ENCODE measurements at regions not wholly inside any gene's neighbourhood (a gene's known extent, or its start where the extent isn't known, plus 50 kb on each side); places are given as distances from the start of the nearest gene placed in this dataset.

DNA sequence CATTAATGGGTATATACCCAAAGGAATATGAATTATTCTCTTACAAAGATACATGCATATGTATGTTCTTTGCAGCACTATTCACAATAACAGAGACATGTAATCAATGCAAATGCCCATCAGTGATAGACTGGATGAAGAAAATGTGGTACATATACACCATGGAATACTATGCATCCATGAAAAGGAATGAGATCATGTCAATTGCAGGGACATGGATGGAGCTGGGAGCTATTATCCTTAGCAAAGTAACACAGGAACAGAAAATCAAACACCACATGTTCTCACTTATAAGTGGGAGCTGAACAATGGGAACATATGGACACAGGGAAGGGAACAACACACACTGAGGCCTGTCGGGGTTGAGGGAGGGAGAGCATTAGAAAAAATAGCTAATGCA, 141.1 kb upstream of the HS3ST4 start:
- Histone ChIP-seq H3K9me3 (ENCODE audit: low read length) (no peaks in the 10 kb centered on the region), H3K27ac (ENCODE audit: low read length) (no peak overlapping the region), H4K20me1 (ENCODE audit: insufficient read depth) (no peaks in the 10 kb centered on the region), H3K9me2 (ENCODE audit: insufficient read depth, low read length) (no peaks in the 10 kb centered on the region), H3F3A (ENCODE audit: insufficient read depth, low read length, poor library complexity, severe bottlenecking) (no peaks in the 10 kb centered on the region), H3K9ac (ENCODE audit: low read length) (no peak overlapping the region), H3K4me3 (ENCODE audit: low read length) (no peak overlapping the region), H2AFZ (ENCODE audit: low read depth, low read length) (no peak overlapping the region), H3K36me3 (ENCODE audit: insufficient read depth, low read length) (no peaks in the 10 kb centered on the region), H3K4me2 (ENCODE audit: low read length) (no peak overlapping the region), H3K27me3 (ENCODE audit: insufficient read depth, low read depth, low read length) (no peaks in the 10 kb centered on the region), H3K79me2 (replicated peaks; ENCODE audit: insufficient read depth, low read length) (no peaks in the 10 kb centered on the region)
- TF ChIP-seq EP300 (conservative IDR thresholded peaks at IDR 0.05; ENCODE audit: poor library complexity, severe bottlenecking) (no peak), MXI1 (conservative IDR thresholded peaks at IDR 0.05; ENCODE audit: poor library complexity, severe bottlenecking) (no peak), RAD21 (conservative IDR thresholded peaks at IDR 0.05) (no peak), SMC3 (conservative IDR thresholded peaks at IDR 0.05; ENCODE audit: poor library complexity) (no peak), EZH2 (IDR thresholded peaks at IDR 0.05; ENCODE audit: borderline replicate concordance, insufficient read depth, low read length, poor library complexity, severe bottlenecking) (no peak), POLR2AphosphoS5 (IDR thresholded peaks at IDR 0.05) (no peak), TAF1 (IDR thresholded peaks at IDR 0.05; ENCODE audit: low read depth) (no peak)
- TF ChIP-seq, protein P1, sequence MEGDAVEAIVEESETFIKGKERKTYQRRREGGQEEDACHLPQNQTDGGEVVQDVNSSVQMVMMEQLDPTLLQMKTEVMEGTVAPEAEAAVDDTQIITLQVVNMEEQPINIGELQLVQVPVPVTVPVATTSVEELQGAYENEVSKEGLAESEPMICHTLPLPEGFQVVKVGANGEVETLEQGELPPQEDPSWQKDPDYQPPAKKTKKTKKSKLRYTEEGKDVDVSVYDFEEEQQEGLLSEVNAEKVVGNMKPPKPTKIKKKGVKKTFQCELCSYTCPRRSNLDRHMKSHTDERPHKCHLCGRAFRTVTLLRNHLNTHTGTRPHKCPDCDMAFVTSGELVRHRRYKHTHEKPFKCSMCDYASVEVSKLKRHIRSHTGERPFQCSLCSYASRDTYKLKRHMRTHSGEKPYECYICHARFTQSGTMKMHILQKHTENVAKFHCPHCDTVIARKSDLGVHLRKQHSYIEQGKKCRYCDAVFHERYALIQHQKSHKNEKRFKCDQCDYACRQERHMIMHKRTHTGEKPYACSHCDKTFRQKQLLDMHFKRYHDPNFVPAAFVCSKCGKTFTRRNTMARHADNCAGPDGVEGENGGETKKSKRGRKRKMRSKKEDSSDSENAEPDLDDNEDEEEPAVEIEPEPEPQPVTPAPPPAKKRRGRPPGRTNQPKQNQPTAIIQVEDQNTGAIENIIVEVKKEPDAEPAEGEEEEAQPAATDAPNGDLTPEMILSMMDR (IDR thresholded peaks at IDR 0.05; ENCODE audit: poor library complexity, severe bottlenecking) = no peak
- TF ChIP-seq, protein P2, sequence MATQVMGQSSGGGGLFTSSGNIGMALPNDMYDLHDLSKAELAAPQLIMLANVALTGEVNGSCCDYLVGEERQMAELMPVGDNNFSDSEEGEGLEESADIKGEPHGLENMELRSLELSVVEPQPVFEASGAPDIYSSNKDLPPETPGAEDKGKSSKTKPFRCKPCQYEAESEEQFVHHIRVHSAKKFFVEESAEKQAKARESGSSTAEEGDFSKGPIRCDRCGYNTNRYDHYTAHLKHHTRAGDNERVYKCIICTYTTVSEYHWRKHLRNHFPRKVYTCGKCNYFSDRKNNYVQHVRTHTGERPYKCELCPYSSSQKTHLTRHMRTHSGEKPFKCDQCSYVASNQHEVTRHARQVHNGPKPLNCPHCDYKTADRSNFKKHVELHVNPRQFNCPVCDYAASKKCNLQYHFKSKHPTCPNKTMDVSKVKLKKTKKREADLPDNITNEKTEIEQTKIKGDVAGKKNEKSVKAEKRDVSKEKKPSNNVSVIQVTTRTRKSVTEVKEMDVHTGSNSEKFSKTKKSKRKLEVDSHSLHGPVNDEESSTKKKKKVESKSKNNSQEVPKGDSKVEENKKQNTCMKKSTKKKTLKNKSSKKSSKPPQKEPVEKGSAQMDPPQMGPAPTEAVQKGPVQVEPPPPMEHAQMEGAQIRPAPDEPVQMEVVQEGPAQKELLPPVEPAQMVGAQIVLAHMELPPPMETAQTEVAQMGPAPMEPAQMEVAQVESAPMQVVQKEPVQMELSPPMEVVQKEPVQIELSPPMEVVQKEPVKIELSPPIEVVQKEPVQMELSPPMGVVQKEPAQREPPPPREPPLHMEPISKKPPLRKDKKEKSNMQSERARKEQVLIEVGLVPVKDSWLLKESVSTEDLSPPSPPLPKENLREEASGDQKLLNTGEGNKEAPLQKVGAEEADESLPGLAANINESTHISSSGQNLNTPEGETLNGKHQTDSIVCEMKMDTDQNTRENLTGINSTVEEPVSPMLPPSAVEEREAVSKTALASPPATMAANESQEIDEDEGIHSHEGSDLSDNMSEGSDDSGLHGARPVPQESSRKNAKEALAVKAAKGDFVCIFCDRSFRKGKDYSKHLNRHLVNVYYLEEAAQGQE (IDR thresholded peaks at IDR 0.05; ENCODE audit: borderline replicate concordance) = no peak

DNA sequence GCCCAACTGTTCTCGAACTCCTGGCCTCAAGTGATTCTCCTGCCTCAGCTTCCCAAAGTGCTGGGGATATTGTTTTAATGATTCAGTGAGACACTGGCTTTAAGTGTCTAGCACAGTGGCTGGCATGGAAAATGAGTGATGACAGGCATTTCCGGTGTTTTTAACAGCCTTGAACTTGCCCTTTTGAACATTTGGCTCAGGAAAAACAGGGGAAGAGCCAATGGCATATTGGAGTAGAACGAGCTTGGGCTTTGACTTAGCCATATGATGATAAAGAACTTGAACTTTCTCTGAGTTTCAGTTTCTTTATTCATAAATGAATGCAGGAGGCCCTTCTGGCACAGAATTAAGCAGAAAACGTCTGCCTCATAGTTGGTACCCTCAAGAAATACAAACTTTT, 145.0 kb upstream of the HS3ST4 start:
- Histone ChIP-seq H3K9me2 (ENCODE audit: insufficient read depth, low read length) (no peaks in the 10 kb centered on the region), H3K4me2 (ENCODE audit: low read length) (no peak overlapping the region), H3K9me3 (ENCODE audit: low read length) (no peaks in the 10 kb centered on the region), H3K27me3 (ENCODE audit: insufficient read depth, low read depth, low read length) (no peaks in the 10 kb centered on the region), H3F3A (ENCODE audit: insufficient read depth, low read length, poor library complexity, severe bottlenecking) (no peaks in the 10 kb centered on the region), H3K79me2 (replicated peaks; ENCODE audit: insufficient read depth, low read length) (no peaks in the 10 kb centered on the region), H3K4me3 (ENCODE audit: low read length) (no peak overlapping the region), H3K36me3 (ENCODE audit: insufficient read depth, low read length) (no peaks in the 10 kb centered on the region), H3K27ac (ENCODE audit: low read length) (no peak overlapping the region), H3K9ac (ENCODE audit: low read length) (no peak overlapping the region), H2AFZ (ENCODE audit: low read depth, low read length) (no peak overlapping the region), H4K20me1 (ENCODE audit: insufficient read depth) (no peaks in the 10 kb centered on the region)
- TF ChIP-seq, protein P1 (IDR thresholded peaks at IDR 0.05; ENCODE audit: poor library complexity, severe bottlenecking) = no peak
- TF ChIP-seq MXI1 (conservative IDR thresholded peaks at IDR 0.05; ENCODE audit: poor library complexity, severe bottlenecking) (no peak), EP300 (conservative IDR thresholded peaks at IDR 0.05; ENCODE audit: poor library complexity, severe bottlenecking) (no peak)

Measured in neural cell (in vitro differentiated cells).